Heart left ventricle (tissue), 13 donors: ENCODE measurements at regions not wholly inside any gene's neighbourhood (a gene's known extent, or its start where the extent isn't known, plus 50 kb on each side); places are given as distances from the start of the nearest gene placed in this dataset.

ENCODE experiments used
- POLR2A ChIP-seq, 2 donors: fragments of 450-650 bp; IDR thresholded peaks; one replicate each; pipeline ENCODE4 v1.6.1; 2017; ENCODE audit warnings: antibody characterized with exemption in 2 of 2, mild to moderate bottlenecking in 2 of 2, moderate library complexity in 2 of 2
- TF ChIP-seq, protein P1 (sequence below), 12 donors: fragments of 200-600 bp; sonication (generic) in 4 of 12; IDR thresholded peaks; one replicate each; pipeline versions ENCODE4 v1.5.0 to v1.8.0; 2018 to 2022; ENCODE audit warnings: antibody characterized with exemption in 12 of 12, mild to moderate bottlenecking in 5 of 12
- donor health status: ischemic (EF 13 %, LVEDD 7.1; RV severe dilation, severe dysfunction).
- donor health status: DM: no; HTN: yes; CAD: no.
- donor health status: DM: no; HTN: no; CAD: no.
- donor health status: ischemic (EF 25% LVEDD 6.9; RV normal size, moderate dysfunction).
- donor health status: ischemic (EF 25% LVEDD 5.7; RV mildly dilated, moderate dysfunction).
- donor health status: ischemic (EF 35%, LVEDD 5.7; RV mildly dilated, moderate dysfunction).
- donor health status: nonischemic (EF 11% LVEDD 7.7; RV severe dilation, severe dysfunction).
- donor health status: DM: yes; HTN: yes; CAD: no.
- donor health status: PGD.
- donor health status: ischemic (EF 29% LVEDD 5.4; RV normal size, mild dysfunction).
- donor health status: nonischemic (EF 23%, LVEDD 6.1; RV moderate dilation, normal function).

DNA sequence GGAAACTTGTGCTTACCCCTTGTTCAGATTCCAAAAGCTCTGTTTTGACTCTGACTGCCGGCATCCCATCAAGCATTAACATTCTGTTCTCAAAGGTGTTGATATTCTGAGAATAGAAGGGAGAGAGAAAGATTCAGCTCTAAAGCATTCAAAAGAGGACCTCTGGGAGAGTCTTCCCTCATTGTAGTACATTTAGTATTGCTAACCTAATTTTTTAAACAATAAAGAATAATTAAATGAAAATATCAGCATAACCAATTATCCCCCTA lies 190.3 kb downstream of the KLF12 start:
- TF ChIP-seq POLR2A (IDR thresholded peaks at IDR 0.05) = no peak
- TF ChIP-seq, protein P1, sequence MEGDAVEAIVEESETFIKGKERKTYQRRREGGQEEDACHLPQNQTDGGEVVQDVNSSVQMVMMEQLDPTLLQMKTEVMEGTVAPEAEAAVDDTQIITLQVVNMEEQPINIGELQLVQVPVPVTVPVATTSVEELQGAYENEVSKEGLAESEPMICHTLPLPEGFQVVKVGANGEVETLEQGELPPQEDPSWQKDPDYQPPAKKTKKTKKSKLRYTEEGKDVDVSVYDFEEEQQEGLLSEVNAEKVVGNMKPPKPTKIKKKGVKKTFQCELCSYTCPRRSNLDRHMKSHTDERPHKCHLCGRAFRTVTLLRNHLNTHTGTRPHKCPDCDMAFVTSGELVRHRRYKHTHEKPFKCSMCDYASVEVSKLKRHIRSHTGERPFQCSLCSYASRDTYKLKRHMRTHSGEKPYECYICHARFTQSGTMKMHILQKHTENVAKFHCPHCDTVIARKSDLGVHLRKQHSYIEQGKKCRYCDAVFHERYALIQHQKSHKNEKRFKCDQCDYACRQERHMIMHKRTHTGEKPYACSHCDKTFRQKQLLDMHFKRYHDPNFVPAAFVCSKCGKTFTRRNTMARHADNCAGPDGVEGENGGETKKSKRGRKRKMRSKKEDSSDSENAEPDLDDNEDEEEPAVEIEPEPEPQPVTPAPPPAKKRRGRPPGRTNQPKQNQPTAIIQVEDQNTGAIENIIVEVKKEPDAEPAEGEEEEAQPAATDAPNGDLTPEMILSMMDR (IDR thresholded peaks at IDR 0.05) = no peak
